ENCODE measurements at regions not wholly inside any gene's neighbourhood (a gene's known extent, or its start where the extent isn't known, plus 50 kb on each side); places are given as distances from the start of the nearest gene placed in this dataset.
"Not testable (repeated sequence)": the region's sequence is repeated elsewhere in the genome, so short reads cannot be mapped to it uniquely, and the experiment has no call there.

DNA sequence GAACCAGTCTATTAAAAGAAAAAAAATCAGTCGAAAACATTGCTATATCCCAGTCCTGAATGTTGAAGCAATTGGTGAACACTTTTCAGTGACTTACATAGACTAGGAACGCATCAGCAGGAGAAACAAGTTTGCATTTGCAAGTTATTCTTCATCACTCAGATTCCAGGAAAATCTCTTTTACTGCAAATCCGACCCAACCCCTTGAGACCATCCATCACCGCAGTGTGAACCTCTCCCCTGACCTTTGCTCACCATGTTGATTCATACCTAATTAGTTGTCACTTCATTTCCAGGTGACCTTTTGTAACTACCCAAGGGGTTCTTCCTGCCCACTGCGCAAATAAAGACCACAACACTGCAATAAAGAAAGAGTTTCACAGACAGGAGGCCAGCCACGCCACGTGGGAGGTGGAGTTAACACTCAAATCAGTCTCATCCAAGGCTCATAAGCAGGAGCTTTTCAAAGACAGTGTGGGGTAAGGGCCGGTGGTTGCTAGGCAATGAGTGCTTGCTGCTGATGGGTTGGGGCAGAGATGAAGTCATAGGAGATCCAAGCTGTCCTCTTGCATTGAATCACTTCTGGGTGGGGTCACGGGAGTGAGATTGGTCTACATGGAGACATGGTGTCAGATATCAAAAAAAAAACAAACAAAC lies 241.3 kb upstream of the TMEM132C start:
- no peak for DNase-seq (ENCODE audit: low spot score)

DNA sequence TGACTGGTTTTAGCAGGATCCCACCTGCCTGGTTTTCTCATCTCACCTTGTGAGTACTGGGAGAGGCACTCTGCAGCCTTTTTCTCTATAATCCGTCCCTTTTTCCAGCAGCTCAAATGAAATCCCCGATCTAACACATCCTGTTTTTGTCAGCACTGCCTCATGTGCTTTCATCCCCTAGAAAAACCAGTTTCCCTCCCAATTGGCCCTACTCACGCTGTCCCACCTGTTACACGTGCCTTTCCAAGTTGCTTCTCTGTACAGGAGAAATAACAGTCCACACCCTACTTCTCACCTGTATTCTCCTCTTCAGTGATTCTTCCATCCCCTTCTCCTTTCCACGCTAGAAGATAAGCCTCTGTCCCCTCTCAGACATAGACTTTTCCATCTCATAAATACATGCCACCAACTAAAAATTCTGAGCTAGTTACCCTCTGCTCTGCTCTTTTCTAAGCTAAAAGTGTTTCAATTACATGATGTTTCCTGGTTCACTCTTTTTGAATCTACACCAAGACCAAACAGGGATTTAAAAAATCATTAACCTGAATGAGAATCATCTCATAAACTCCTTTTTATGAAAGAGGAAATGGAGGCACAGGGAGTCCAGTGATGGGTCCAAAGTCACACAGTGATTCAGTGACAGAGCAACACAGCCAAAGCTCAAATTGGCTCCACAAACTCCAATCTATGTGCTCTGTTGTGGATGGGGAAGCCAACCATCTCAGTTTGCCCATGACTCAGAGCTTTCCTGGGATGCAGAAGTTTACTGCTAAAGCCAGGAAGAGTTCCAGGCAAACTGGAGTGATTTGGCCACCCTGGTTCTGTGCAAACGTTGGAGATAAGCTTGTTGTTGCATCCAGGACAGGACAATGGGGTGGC lies 240.0 kb upstream of the TMEM132C start:
- DNase-seq (ENCODE audit: low spot score), result no peak

DNA sequence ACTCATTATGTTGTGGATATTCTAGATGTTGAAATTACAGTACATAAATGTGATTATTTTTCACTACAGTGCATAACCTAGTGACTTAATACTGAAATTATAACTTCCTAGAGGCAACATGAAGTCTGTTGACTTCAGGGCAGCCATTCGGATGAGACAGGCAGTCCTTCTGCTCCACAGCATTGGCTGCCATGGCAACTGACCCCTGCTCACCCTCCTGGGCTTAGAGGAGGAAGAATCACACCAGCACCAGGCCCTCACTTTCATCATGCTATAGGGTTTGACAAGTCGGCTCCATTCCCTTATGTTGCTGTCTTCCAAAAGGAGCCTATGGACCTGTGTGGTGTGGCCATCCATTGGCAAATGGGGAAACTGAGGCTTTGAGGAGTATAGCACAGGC lies 233.5 kb upstream of the TMEM132C start:
- DNase-seq (ENCODE audit: low spot score), result no peak

DNA sequence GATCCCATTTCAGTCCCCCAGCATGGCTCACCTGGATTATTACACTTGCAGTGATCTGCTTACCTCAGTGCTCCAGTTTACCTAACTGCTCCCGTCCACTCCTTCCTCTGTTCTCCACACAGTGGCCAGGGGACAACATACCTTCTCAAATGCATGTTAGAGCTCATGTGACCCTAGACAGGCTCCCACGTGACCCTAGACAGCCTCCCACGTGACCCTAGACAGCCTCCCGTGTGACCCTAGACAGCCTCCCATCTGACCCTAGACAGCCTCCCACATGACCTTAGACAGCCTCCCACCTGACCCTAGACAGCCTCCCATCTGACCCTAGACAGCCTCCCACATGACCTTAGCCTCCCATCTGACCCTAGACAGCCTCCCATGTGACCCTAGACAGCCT lies 226.0 kb upstream of the TMEM132C start:
- no peak for DNase-seq (ENCODE audit: low spot score)

DNA sequence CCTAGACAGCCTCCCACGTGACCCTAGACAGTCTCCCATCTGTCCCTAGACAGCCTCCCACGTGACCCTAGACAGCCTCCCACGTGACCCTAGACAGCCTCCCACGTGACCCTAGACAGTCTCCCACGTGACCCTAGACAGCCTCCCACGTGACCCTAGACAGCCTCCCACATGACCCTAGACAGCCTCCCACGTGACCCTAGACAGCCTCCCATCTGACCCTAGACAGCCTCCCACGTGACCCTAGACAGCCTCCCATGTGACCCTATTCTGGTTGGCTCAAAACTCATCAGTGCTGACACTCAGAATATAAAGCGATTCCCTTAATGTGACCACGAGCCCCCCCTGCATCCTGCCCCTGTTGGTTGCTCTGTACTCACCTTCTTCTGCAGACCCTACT lies 224.7 kb upstream of the TMEM132C start:
- DNase-seq (ENCODE audit: low spot score), result not testable (repeated sequence)

DNA sequence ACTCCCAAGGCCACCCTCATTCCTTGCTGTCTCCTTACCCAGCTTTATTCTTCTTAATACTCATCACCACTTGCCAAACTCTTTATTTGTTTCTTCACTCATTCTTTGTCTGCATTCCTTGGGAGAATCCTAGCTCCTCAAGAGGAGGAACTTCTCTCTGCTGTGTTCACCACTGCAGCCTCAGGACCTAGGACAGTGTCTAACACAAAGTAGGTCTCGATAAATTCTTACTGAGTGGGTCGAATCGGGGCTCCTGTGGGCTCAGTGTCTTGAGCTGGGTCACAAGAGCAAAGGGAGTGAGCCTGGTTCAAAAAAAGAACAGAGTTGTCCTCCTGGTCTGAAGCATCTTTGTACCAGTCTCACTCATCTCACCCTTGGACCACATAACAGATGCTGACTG lies 224.1 kb upstream of the TMEM132C start:
- no peak for DNase-seq (ENCODE audit: low spot score)

DNA sequence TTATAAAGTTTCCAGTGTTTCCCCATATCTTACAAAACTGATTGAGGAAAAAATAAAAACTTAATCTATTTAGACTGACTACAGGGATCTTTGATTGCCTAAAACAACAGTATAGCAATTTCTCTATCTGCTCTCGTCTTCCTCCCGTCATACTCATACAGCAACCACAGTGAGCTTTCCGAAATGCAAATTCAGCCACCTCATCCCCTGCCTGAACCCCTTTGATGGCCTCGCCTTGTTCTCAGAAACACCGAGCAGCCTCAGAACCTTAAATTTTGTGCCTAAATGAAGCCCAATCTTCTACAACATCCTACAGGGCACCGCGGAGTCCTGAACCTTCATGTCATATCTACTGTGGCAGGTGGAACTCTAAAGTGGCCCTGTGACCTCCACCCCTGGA lies 223.7 kb upstream of the TMEM132C start:
- DNase-seq (ENCODE audit: low spot score), result no peak

DNA sequence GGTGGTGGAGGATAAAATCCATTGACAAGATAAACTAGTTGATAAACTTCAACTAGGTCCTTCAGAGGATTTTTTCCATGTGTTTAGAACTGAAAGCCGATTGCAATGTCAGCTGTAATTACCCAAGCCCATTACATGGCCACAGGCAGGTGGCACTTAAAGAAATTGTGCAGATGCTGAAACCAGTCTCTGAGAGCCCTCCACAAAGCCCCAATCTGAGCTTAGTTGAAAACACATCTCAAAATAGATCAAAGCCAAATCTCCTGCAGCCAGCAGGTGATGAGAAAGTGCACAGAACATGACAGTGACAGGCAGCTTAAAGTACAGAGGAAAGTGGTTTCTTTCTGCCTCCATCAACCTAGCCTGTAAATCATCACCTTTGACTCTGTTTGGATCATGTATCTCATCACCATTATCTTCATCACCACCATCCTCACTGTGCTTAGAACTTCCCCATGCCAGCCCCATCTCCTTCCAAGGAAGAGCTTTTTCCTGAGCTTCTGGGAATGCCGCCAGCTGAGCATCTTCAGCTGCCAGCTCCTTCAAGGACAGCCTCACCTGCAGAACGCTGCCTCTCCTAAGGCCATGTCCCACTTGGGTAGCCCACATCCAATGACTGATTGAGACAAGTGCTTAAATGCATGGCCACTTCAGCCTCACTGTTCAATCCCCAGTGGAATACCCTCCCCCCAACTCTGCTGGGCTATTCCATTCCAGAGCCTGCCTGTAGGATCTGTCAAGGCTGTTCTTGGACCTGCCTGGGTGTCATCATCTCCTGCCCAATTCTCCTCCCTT lies 219.5 kb upstream of the TMEM132C start:
- no peak for DNase-seq (ENCODE audit: low spot score)

DNA sequence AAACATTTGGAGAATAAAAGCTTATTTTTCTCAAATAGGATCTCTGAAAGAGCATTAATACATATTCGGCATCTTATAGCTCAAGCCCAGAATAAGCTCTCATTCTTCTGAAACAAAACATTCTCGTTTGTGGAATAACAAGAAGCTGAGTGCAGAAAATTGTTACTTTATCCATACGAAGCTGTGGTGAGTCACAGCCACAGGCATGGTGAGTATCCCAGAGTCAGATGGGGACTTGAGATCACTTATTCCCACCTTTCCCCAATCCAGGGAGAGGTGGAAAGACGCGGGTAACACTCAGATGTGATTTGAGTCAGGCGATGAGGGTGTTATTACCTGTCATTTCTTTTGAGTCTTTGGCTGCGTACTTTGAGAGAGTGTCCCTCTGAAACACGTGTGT lies 214.6 kb upstream of the TMEM132C start:
- peak; percentile 11 for DNase-seq (ENCODE audit: low spot score)

DNA sequence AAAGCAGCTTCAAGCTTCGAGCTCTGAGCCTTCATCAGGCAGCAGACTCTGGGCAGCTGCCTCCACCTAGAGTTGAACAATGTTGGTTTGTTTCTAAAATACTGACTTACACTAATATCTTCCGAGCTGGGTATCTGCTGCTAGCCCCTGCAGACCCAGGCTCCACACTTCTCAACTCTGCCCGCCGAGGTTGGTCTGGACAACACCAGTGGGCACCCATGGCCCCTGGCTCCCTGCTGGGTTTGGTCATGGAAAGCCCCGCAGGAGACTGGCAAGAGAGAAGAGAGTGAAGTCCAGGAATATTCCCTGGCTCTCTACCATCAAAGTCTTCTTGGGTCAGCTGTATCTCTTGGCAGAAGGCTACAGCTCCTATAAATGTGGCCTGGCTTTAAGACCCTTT lies 214.2 kb upstream of the TMEM132C start:
- DNase-seq (ENCODE audit: low spot score), result no peak

DNA sequence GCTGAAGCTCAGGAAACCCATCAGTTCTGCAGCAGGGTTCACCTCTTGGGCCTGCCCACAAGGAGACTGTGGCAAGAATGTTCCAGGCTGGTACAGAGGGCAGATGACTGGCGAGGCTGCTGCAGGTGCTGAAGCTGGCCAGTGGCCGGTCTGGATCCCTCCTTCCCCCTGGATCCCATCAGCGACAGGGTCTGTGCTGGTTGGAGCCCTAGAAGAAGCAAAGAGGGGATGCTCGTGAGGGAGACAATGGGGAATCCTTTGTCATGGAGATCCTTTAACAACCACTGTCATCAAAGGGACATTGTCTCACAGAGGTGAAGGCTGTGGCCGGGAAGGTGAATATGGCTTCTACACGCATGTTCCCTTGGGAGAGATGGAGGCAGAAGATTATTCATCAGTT lies 211.4 kb upstream of the TMEM132C start:
- no peak for DNase-seq (ENCODE audit: low spot score)

DNA sequence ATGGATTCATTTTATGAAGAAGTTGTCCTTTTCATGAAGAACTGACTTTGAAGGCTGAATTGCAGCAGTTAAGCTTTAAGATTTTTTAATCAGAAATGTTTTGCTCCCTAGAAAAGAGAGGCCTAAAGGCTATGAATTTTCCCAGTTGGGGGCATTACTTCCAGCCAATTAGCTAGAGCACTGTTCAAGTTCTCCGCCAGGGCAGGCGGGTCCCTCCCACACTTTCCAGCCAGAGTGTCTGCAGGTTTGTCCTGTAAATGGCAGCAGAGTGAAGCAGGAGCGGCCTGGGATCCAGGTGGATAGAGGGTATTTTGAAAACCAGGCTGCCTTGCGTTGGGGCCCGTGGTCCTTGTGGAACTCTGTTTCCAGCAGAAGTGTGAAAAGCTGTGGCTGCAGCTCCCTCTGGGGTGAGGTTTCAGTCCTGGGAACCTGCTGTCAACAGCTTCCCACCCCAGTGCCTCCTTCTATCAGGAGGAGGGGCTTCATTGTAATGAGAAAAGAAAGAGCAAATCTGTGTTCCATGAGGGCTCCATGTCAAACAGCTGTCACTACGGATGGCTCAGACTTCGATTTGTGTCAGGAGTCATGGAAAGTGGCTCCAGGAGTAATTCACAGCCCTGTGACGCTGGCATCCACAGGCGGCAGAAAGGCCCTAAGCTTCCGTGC lies 210.7 kb upstream of the TMEM132C start:
- DNase-seq (ENCODE audit: low spot score), result no peak

DNA sequence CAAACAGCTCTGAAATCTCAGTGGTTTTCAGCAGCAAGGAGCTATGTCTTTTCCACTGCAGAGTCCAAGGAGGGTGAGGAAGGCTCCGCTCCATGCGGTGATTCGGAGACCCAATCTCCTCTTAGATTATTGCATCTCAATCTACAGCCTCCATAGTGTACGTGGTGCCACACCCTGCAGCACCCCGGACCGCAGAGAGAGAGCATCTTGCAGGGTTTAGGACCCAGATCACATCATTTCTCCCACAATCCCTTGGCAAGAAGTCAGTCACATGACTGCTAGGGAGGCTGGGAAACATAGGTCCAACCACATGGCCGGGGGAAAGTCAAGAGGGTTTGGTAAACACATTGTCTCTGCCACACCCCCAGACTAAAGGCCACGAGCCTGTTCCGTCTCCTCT lies 209.4 kb upstream of the TMEM132C start:
- no peak for DNase-seq (ENCODE audit: low spot score)

DNA sequence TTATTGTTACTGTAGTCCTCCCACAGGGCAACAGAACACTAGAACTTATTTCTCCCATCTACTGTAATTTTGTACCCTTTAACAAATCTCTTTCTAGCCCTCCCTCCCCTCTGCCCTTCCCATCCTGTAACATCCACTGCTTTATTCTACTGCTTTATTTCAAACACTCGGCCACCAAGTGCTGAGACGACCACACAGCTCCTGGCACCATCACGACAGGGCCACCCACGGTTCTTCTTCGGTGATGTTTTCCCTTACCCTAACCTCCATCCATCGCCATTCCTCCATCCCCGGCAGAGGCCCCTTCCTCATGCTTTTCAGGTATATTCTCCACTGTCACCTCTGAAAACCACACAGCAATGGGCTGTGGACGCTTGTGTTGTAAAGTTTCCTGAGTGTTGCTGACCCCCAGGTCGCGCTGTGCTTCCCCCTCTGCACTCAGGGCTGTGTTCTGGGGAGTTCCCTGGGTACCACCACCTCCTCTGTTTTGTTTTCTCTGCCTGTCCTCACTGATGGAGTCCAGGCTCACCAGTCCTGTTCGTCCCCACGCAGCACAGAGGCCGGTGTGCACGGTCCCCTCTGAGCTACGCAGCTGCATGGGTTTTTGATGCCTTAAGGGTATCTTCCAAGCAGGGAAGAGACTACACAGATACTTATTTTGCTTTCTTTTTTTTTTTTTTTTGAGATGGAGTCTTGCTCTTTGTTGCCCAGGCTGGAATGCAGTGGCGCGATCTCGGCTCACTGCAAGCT lies 207.2 kb upstream of the TMEM132C start:
- no peak for DNase-seq (ENCODE audit: low spot score)

DNA sequence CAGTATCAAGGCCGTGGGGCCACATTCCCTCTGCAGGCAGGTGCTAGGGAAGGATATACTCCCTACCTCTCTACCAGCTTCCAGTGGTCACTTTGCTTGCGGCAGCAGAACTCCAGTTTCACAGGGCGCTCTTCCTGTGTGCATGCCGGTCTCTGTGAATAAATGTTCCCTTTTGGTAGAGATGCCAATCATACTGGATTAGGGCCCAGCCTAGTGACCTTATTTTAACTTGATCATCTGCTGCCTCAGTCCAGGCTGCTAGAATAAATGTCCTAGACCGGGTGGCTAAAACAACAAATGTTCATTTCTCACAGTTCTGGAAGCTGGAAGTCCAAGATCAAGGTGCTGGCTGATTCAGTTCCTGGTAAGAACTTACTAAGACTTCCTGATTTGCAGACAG lies 198.8 kb upstream of the TMEM132C start:
- DNase-seq (ENCODE audit: low spot score), result no peak

DNA sequence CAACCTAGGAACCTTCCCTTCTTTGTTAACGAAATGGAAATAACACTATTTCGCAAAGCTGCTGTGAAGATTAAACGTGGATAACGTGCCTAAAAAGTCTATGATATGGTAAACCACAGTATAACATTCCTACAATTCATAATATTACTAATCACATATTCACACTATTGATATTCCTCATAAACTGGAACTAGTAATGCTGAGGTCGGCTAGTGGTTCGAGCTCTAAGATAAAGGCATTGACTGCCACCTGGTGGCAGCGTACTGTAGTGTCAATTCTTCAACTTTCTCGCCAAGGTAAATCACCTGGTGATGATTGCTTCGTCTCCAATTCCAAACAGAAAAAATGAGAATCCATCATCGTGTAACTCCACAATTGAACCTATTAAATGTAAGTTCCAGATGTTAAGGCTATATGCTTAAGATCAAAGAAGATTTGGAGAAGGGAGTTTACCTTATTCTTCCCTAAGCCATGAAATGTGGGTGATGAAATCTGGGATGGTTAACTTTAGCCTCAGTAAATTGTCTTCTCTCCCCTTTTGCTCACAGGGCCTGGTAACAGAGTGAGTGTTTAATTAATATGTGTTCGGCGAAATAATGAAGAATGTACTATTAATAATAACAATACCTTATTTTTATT lies 197.5 kb upstream of the TMEM132C start:
- peak; percentile 18 for DNase-seq (ENCODE audit: low spot score)

DNA sequence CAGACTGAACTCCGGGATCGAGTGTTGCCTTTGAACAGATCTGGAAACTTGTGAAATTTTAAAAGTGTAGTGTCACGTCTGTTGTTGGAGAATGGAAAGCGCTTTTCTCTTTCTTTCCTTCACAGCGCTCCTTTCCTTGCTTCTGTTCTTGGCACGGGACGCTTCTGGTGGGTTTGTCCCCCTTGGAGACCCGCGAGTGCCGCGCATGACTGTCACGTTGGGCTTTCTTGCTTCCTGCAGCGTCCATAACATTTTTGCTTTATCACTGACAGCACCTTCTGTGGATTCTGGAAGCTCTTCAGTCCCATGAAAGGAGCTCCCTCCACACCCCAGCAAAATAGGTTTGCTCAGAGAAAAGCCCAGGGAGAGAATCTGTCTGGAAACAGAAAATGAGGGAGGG lies 193.0 kb upstream of the TMEM132C start:
- no peak for DNase-seq (ENCODE audit: low spot score)

DNA sequence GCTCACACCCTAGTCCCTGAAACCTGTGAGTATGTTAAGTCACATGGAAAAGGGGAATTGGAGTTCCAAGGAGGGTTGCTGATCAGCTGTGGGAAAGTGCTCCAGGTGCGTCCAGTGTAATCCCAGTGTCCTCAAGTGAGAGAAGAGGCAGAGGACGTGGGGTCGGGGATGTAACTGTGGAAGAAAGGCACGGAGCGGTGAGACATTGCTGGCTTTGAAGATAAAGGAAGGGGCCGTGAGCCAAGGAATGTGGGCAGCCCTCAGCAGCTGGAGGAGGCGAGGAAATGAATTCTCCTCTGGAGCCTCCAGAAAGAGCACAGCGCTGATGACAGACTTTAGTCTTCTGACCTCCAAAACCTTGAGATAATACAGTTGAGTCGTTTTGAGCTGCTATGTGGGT lies 191.6 kb upstream of the TMEM132C start:
- no peak for DNase-seq (ENCODE audit: low spot score)

DNA sequence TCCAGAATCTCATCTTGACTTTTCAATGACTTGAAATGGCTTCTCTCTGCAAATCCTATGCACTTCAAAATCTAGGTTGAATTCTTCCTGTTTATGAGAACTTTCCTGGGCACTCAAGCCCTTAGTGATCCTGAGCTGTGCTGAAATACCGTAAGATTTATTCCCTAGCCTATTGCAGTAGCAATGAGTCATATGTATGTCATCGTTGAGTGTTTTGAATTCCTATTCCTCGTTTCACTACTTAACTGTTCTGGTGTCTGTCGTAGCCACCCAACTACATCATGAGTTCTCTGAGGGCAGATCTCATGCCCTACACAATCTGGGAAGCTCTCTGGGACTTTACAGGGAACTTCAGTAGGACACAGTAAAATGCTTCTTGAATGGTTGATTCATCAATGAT lies 190.8 kb upstream of the TMEM132C start:
- DNase-seq (ENCODE audit: low spot score), result peak; percentile 61

DNA sequence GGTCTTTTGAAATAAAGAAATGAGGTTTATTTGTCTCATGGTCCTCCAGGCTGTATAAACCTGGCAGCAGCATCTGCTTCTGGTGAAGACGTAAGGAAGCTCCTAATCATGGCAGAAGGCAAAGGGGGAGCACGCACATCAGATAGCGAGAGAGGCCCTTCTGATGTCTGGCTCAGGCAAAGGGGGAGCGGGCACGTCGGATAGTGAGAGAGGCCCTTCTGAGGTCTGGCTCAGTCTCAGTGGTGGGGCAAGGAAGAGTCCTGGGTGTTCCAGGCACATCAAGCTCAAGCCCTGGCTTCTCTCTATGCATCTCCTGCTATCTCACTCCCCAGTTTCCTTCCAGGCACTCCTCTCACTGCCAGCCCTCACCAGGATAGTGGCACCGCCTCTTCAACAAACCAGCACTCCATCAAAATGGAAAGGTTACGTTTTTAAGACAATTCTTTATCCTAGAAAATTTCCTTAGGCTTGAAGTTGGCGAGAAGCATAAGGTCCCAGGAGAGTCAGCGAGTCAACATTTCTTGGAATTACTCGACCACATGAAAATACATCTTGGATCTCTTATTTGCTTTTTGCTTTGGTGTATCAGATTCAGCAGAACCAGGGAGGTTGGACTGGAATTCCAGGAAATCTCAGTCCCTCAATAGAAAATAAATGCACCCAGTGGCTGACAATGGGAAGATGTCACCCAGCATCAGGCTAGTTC lies 189.6 kb upstream of the TMEM132C start:
- no peak for DNase-seq (ENCODE audit: low spot score)

DNA sequence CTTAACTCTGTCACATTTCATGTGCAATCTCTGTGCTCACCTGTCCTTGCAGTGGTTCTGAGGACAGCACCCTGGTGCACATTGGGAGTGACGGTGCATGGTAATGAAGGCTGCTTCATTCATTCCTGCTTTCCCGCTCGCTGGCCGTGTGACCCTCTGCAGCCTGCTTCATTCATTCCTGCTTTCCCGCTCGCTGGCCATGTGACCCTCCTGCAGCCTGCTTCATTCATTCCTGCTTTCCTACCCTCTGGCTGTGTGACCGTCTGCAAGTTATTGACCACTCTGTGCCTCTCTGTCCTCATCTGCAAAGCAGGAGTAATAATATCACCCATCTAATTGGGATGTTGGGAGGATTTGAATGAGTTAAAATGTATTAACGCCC lies 189.1 kb upstream of the TMEM132C start:
- no peak for DNase-seq (ENCODE audit: low spot score)
